Type B pancreatic cell (in vitro differentiated cells): ENCODE measurements at regions not wholly inside any gene's neighbourhood (a gene's known extent, or its start where the extent isn't known, plus 50 kb on each side); places are given as distances from the start of the nearest gene placed in this dataset.

ENCODE experiments used
- DNase-seq: peaks from one replicate; pipeline ENCODE4 v3.0.0; 2021; ENCODE audit warnings: mixed read lengths; ENCODE audit not compliant: unreplicated experiment; ENCODE audit errors: extremely low spot score
- H3K27ac Mint-ChIP-seq: 2 replicates; pipeline ENCODE4 v1.8.0; 2021; ENCODE audit warnings: mild to moderate bottlenecking, mixed read lengths
- H3K27me3 Mint-ChIP-seq: 2 replicates; pipeline ENCODE4 v1.8.0; 2021; ENCODE audit warnings: mixed read lengths
- H3K36me3 Mint-ChIP-seq: 2 replicates; pipeline ENCODE4 v1.8.0; 2021; ENCODE audit warnings: mixed read lengths
- H3K4me1 Mint-ChIP-seq: one replicate; pipeline ENCODE4 v1.8.0; 2021; ENCODE audit warnings: mixed read lengths; ENCODE audit not compliant: unreplicated experiment
- H3K4me3 Mint-ChIP-seq: 2 replicates; pipeline ENCODE4 v1.8.0; 2021; ENCODE audit warnings: mild to moderate bottlenecking, mixed read lengths
- H3K9me3 Mint-ChIP-seq: 2 replicates; pipeline ENCODE4 v1.8.0; 2021; ENCODE audit warnings: mixed read lengths
- TF ChIP-seq, protein P1 (sequence below): fragments of 200-600 bp; sonication (generic); conservative IDR thresholded peaks from 2 replicates; pipeline ENCODE4 v1.5.0; 2021; ENCODE audit warnings: antibody characterized with exemption, mild to moderate bottlenecking

- H3K9me3 Mint-ChIP-seq, result no peaks in the 10 kb centered on the region
- H3K27me3 Mint-ChIP-seq, result no peaks in the 10 kb centered on the region
- peak overlapping the region; percentile 54 for H3K27ac Mint-ChIP-seq
- H3K4me3 Mint-ChIP-seq, result no peak overlapping the region
- DNase-seq, result no peak
- TF ChIP-seq, protein P1, sequence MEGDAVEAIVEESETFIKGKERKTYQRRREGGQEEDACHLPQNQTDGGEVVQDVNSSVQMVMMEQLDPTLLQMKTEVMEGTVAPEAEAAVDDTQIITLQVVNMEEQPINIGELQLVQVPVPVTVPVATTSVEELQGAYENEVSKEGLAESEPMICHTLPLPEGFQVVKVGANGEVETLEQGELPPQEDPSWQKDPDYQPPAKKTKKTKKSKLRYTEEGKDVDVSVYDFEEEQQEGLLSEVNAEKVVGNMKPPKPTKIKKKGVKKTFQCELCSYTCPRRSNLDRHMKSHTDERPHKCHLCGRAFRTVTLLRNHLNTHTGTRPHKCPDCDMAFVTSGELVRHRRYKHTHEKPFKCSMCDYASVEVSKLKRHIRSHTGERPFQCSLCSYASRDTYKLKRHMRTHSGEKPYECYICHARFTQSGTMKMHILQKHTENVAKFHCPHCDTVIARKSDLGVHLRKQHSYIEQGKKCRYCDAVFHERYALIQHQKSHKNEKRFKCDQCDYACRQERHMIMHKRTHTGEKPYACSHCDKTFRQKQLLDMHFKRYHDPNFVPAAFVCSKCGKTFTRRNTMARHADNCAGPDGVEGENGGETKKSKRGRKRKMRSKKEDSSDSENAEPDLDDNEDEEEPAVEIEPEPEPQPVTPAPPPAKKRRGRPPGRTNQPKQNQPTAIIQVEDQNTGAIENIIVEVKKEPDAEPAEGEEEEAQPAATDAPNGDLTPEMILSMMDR, result no peak
- peaks cover 20% of the 10 kb centered on the region for H3K4me1 Mint-ChIP-seq
- H3K36me3 Mint-ChIP-seq, result no peaks in the 10 kb centered on the region
Observed at GRCh38 chr12:115351514-115352077, 667.6 kb upstream of the TBX3 start.

GRCh38 chr12:115349711-115350110 lies 665.7 kb upstream of the TBX3 start:
- Mint-ChIP-seq H3K36me3 (no peaks in the 10 kb centered on the region), H3K4me1 (peaks cover 18% of the 10 kb centered on the region), H3K27me3 (no peaks in the 10 kb centered on the region), H3K4me3 (no peak overlapping the region), H3K27ac (no peak overlapping the region), H3K9me3 (no peaks in the 10 kb centered on the region)
- no peak for DNase-seq
- TF ChIP-seq, protein P1, result no peak

- H3K4me1 Mint-ChIP-seq, result peaks cover 9% of the 10 kb centered on the region
- TF ChIP-seq, protein P1, result no peak
- peaks cover 5% of the 10 kb centered on the region for H3K9me3 Mint-ChIP-seq
- H3K4me3 Mint-ChIP-seq, result no peak overlapping the region
- no peaks in the 10 kb centered on the region for H3K27me3 Mint-ChIP-seq
- H3K27ac Mint-ChIP-seq, result no peak overlapping the region
- DNase-seq, result no peak
- H3K36me3 Mint-ChIP-seq, result no peaks in the 10 kb centered on the region
Observed at GRCh38 chr12:115348301-115348700, 664.3 kb upstream of the TBX3 start.

GRCh38 chr12:115343601-115344000 lies 659.6 kb upstream of the TBX3 start:
- H3K36me3 Mint-ChIP-seq, result no peaks in the 10 kb centered on the region
- no peak overlapping the region for H3K27ac Mint-ChIP-seq
- peaks cover 5% of the 10 kb centered on the region for H3K4me1 Mint-ChIP-seq
- H3K27me3 Mint-ChIP-seq, result peaks cover 2% of the 10 kb centered on the region
- TF ChIP-seq, protein P1, result no peak
- no peak for DNase-seq
- peaks cover 12% of the 10 kb centered on the region for H3K9me3 Mint-ChIP-seq
- no peak overlapping the region for H3K4me3 Mint-ChIP-seq

GRCh38 chr12:115343008-115343407 lies 659.0 kb upstream of the TBX3 start:
- Mint-ChIP-seq H3K9me3 (peaks cover 12% of the 10 kb centered on the region), H3K4me3 (no peak overlapping the region), H3K27ac (no peak overlapping the region), H3K27me3 (peaks cover 2% of the 10 kb centered on the region), H3K36me3 (no peaks in the 10 kb centered on the region), H3K4me1 (peaks cover 5% of the 10 kb centered on the region)
- TF ChIP-seq, protein P1, result no peak
- no peak for DNase-seq

DNA sequence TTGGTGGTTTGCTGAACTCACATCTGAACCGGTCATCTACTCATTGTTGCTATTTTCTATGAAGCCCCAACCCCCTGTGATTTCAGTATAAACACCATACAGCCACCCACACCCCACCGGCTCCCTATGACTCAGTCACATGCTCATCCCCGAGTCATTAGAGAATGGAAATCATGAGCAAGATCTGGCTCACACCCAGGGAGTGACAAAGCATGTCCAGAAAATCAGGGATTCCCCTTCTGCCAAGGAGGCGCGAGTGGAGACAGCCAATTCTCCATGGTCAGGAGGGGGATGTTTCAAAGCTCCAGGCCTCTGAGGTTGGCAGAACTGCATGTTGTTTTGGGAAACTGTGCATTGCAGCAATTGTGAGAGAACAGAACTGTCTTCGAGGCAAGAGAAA lies 657.5 kb upstream of the TBX3 start:
- no peaks in the 10 kb centered on the region for H3K36me3 Mint-ChIP-seq
- no peak for DNase-seq
- TF ChIP-seq, protein P1, result no peak
- H3K27me3 Mint-ChIP-seq, result peaks cover 3% of the 10 kb centered on the region
- H3K9me3 Mint-ChIP-seq, result peaks cover 12% of the 10 kb centered on the region
- no peak overlapping the region for H3K4me3 Mint-ChIP-seq
- peaks cover 10% of the 10 kb centered on the region for H3K4me1 Mint-ChIP-seq
- no peak overlapping the region for H3K27ac Mint-ChIP-seq
